ENCODE measurements at regions not wholly inside any gene's neighbourhood (a gene's known extent, or its start where the extent isn't known, plus 50 kb on each side); places are given as distances from the start of the nearest gene placed in this dataset.

- intact Hi-C loops (cut with DNase I), result no loop called here
- DNase-seq (ENCODE audit: low spot score), result no peak
Observed at GRCh38 chr2:53460937-53461336, 306.7 kb upstream of the CHAC2 start.

GRCh38 chr2:53460347-53460746, 307.3 kb upstream of the CHAC2 start:
- intact Hi-C loops (cut with DNase I), result no loop called here
- DNase-seq (ENCODE audit: low spot score), result no peak

GRCh38 chr2:53455094-53455493, 312.5 kb upstream of the CHAC2 start:
- no peak for DNase-seq (ENCODE audit: low spot score)

GRCh38 chr2:53452957-53453748, 314.5 kb upstream of the CHAC2 start:
- intact Hi-C loops (cut with DNase I), result no loop called here

More at GRCh38 chr2:53455094-53455493, 312.5 kb upstream of the CHAC2 start:
- intact Hi-C loops (cut with DNase I), result no loop called here

GRCh38 chr2:53452400-53452799, 315.2 kb upstream of the CHAC2 start:
- no peak for DNase-seq (ENCODE audit: low spot score)
- intact Hi-C loops (cut with DNase I), result no loop called here

More at GRCh38 chr2:53452957-53453748, 314.5 kb upstream of the CHAC2 start:
- DNase-seq (ENCODE audit: low spot score), result no peak

GRCh38 chr2:53450923-53451322, 316.7 kb upstream of the CHAC2 start:
- intact Hi-C loops (cut with DNase I), result no loop called here

GRCh38 chr2:53448591-53448990, 319.0 kb upstream of the CHAC2 start:
- intact Hi-C loops (cut with DNase I), result no loop called here

More at GRCh38 chr2:53450923-53451322, 316.7 kb upstream of the CHAC2 start:
- DNase-seq (ENCODE audit: low spot score), result no peak

GRCh38 chr2:53448086-53448485, 319.5 kb upstream of the CHAC2 start:
- DNase-seq (ENCODE audit: low spot score), result no peak
- intact Hi-C loops (cut with DNase I), result no loop called here

More at GRCh38 chr2:53448591-53448990, 319.0 kb upstream of the CHAC2 start:
- DNase-seq (ENCODE audit: low spot score), result no peak

GRCh38 chr2:53445383-53446070, 322.1 kb upstream of the CHAC2 start:
- intact Hi-C loops (cut with DNase I), result no loop called here
- DNase-seq (ENCODE audit: low spot score), result no peak

- intact Hi-C loops (cut with DNase I), result no loop called here
- no peak for DNase-seq (ENCODE audit: low spot score)
Observed at GRCh38 chr2:53442783-53443182, 324.8 kb upstream of the CHAC2 start.

- no peak for DNase-seq (ENCODE audit: low spot score)
- intact Hi-C loops (cut with DNase I), result no loop called here
Observed at GRCh38 chr2:53442093-53442492, 325.5 kb upstream of the CHAC2 start.

GRCh38 chr2:53438692-53439091, 328.9 kb upstream of the CHAC2 start:
- DNase-seq (ENCODE audit: low spot score), result no peak
- intact Hi-C loops (cut with DNase I), result no loop called here

- DNase-seq (ENCODE audit: low spot score), result no peak
- intact Hi-C loops (cut with DNase I), result no loop called here
Observed at GRCh38 chr2:53438100-53438499, 329.5 kb upstream of the CHAC2 start.

- intact Hi-C loops (cut with DNase I), result no loop called here
- no peak for DNase-seq (ENCODE audit: low spot score)
Observed at GRCh38 chr2:53437371-53437770, 330.2 kb upstream of the CHAC2 start.

GRCh38 chr2:53436882-53437281, 330.7 kb upstream of the CHAC2 start:
- DNase-seq (ENCODE audit: low spot score), result no peak
- intact Hi-C loops (cut with DNase I), result no loop called here

- DNase-seq (ENCODE audit: low spot score), result no peak
- intact Hi-C loops (cut with DNase I), result no loop called here
Observed at GRCh38 chr2:53435610-53436009, 332.0 kb upstream of the CHAC2 start.

GRCh38 chr2:53434466-53434865, 333.1 kb upstream of the CHAC2 start:
- intact Hi-C loops (cut with DNase I), result loop anchor here in 1 of 2 donors (5.0 kb wide), 1 partner anchor 208 kb away; no protein-coding TSS in a partner anchor
- DNase-seq (ENCODE audit: low spot score), result no peak

- no peak for DNase-seq (ENCODE audit: low spot score)
- intact Hi-C loops (cut with DNase I), result loop anchor here in 1 of 2 donors (5.0 kb wide), 1 partner anchor 209 kb away; no protein-coding TSS in a partner anchor
Observed at GRCh38 chr2:53432936-53433335, 334.7 kb upstream of the CHAC2 start.

GRCh38 chr2:53429901-53430300, 337.7 kb upstream of the CHAC2 start:
- intact Hi-C loops (cut with DNase I), result loop anchor here in 1 of 2 donors (5.0 kb wide), 1 partner anchor 212 kb away; no protein-coding TSS in a partner anchor
- DNase-seq (ENCODE audit: low spot score), result no peak

- intact Hi-C loops (cut with DNase I), result no loop called here
- DNase-seq (ENCODE audit: low spot score), result no peak
Observed at GRCh38 chr2:53424902-53425301, 342.7 kb upstream of the CHAC2 start.

GRCh38 chr2:53423465-53423864, 344.1 kb upstream of the CHAC2 start:
- intact Hi-C loops (cut with DNase I), result no loop called here
- no peak for DNase-seq (ENCODE audit: low spot score)

Data from posterior vena cava (tissue), 2 donors.